EH (cell line): ENCODE measurements at regions not wholly inside any gene's neighbourhood (a gene's known extent, or its start where the extent isn't known, plus 50 kb on each side); places are given as distances from the start of the nearest gene placed in this dataset.

Experiments
- DNase-seq: peaks from one replicate; pipeline ENCODE4 v3.0.0-alpha.2; 2015; ENCODE audit warnings: low read depth

GRCh38 chr2:150585221-150585971, 97.9 kb upstream of the RND3 start:
- peak; percentile 65 for DNase-seq

GRCh38 chr2:150584081-150584480, 96.6 kb upstream of the RND3 start:
- DNase-seq: no peak

- no peak for DNase-seq
Measured at GRCh38 chr2:150581717-150582472, 94.4 kb upstream of the RND3 start.

GRCh38 chr2:150578481-150578880, 91.0 kb upstream of the RND3 start:
- no peak for DNase-seq

- no peak for DNase-seq
Measured at GRCh38 chr2:150575861-150576260, 88.4 kb upstream of the RND3 start.

GRCh38 chr2:150572961-150573395, 85.5 kb upstream of the RND3 start:
- DNase-seq: no peak

- no peak for DNase-seq
Measured at GRCh38 chr2:150572194-150572766, 84.8 kb upstream of the RND3 start.

GRCh38 chr2:150571121-150571520, 83.7 kb upstream of the RND3 start:
- no peak for DNase-seq

GRCh38 chr2:150570712-150571111, 83.2 kb upstream of the RND3 start:
- DNase-seq: peak; percentile 96

- DNase-seq: no peak
Measured at GRCh38 chr2:150569761-150570160, 82.3 kb upstream of the RND3 start.

GRCh38 chr2:150567771-150568301, 80.4 kb upstream of the RND3 start:
- DNase-seq: peak; percentile 76

GRCh38 chr2:150566289-150566688, 78.8 kb upstream of the RND3 start:
- no peak for DNase-seq

- no peak for DNase-seq
Measured at GRCh38 chr2:150561076-150561475, 73.6 kb upstream of the RND3 start.

GRCh38 chr2:150557020-150557600, 69.6 kb upstream of the RND3 start:
- no peak for DNase-seq

GRCh38 chr2:150555611-150556356, 68.3 kb upstream of the RND3 start:
- no peak for DNase-seq

GRCh38 chr2:150554046-150554445, 66.6 kb upstream of the RND3 start:
- DNase-seq: no peak

GRCh38 chr2:150552041-150552820, 64.8 kb upstream of the RND3 start:
- no peak for DNase-seq

GRCh38 chr2:150549381-150549780, 61.9 kb upstream of the RND3 start:
- DNase-seq: no peak

GRCh38 chr2:150548527-150548926, 61.1 kb upstream of the RND3 start:
- DNase-seq: peak; percentile 55

- no peak for DNase-seq
Measured at GRCh38 chr2:150545916-150546315, 58.4 kb upstream of the RND3 start.

- DNase-seq: no peak
Measured at GRCh38 chr2:150544731-150545130, 57.3 kb upstream of the RND3 start.
